Pulmonary artery endothelial cell (primary cell): ENCODE measurements at regions not wholly inside any gene's neighbourhood (a gene's known extent, or its start where the extent isn't known, plus 50 kb on each side); places are given as distances from the start of the nearest gene placed in this dataset.
"Not testable (repeated sequence)": the region's sequence is repeated elsewhere in the genome, so short reads cannot be mapped to it uniquely, and the experiment has no call there.

Experiments used
- DNase-seq: peaks from one replicate; pipeline ENCODE4 v3.0.0-alpha.2; 2011; ENCODE audit warnings: low read depth, low spot score

GRCh38 chr6:119965900-119966299 lies 616.3 kb upstream of the MAN1A1 start:
- no peak for DNase-seq

GRCh38 chr6:119965008-119965407 lies 615.4 kb upstream of the MAN1A1 start:
- no peak for DNase-seq

GRCh38 chr6:119962505-119962904 lies 612.9 kb upstream of the MAN1A1 start:
- DNase-seq, result no peak

GRCh38 chr6:119961450-119961849 lies 611.9 kb upstream of the MAN1A1 start:
- no peak for DNase-seq

GRCh38 chr6:119960456-119960855 lies 610.9 kb upstream of the MAN1A1 start:
- DNase-seq, result no peak

GRCh38 chr6:119960036-119960435 lies 610.5 kb upstream of the MAN1A1 start:
- DNase-seq, result no peak

- no peak for DNase-seq
Observed at GRCh38 chr6:119957195-119957594, 607.6 kb upstream of the MAN1A1 start.

- no peak for DNase-seq
Observed at GRCh38 chr6:119952696-119953095, 603.1 kb upstream of the MAN1A1 start.

- no peak for DNase-seq
Observed at GRCh38 chr6:119950681-119951080, 601.1 kb upstream of the MAN1A1 start.

- no peak for DNase-seq
Observed at GRCh38 chr6:119942078-119942752, 592.7 kb upstream of the MAN1A1 start.

GRCh38 chr6:119938752-119939151 lies 589.2 kb upstream of the MAN1A1 start:
- no peak for DNase-seq

- no peak for DNase-seq
Observed at GRCh38 chr6:119934816-119935215, 585.3 kb upstream of the MAN1A1 start.

GRCh38 chr6:119929121-119929520 lies 579.6 kb upstream of the MAN1A1 start:
- DNase-seq, result no peak

- not testable (repeated sequence) for DNase-seq
Observed at GRCh38 chr6:119924888-119925287, 575.3 kb upstream of the MAN1A1 start.

- no peak for DNase-seq
Observed at GRCh38 chr6:119922814-119923213, 573.3 kb upstream of the MAN1A1 start.

- no peak for DNase-seq
Observed at GRCh38 chr6:119921491-119922010, 572.0 kb upstream of the MAN1A1 start.

- DNase-seq, result no peak
Observed at GRCh38 chr6:119917186-119917585, 567.6 kb upstream of the MAN1A1 start.

- DNase-seq, result no peak
Observed at GRCh38 chr6:119915971-119916370, 566.4 kb upstream of the MAN1A1 start.

GRCh38 chr6:119908157-119908556 lies 558.6 kb upstream of the MAN1A1 start:
- no peak for DNase-seq

- DNase-seq, result no peak
Observed at GRCh38 chr6:119902681-119903080, 553.1 kb upstream of the MAN1A1 start.

- DNase-seq, result no peak
Observed at GRCh38 chr6:119896806-119897205, 547.2 kb upstream of the MAN1A1 start.

- no peak for DNase-seq
Observed at GRCh38 chr6:119895626-119896025, 546.1 kb upstream of the MAN1A1 start.

GRCh38 chr6:119894811-119895210 lies 545.2 kb upstream of the MAN1A1 start:
- no peak for DNase-seq

- no peak for DNase-seq
Observed at GRCh38 chr6:119891644-119892043, 542.1 kb upstream of the MAN1A1 start.
